Liver (tissue), 8 donors: ENCODE measurements at regions not wholly inside any gene's neighbourhood (a gene's known extent, or its start where the extent isn't known, plus 50 kb on each side); places are given as distances from the start of the nearest gene placed in this dataset.

Source experiments
- DNase-seq: peaks from one replicate; pipeline ENCODE4 v3.0.0-alpha.2; 2017; ENCODE audit warnings: low spot score
- H3K27ac ChIP-seq, 2 donors: one replicate each; pipeline ENCODE4 v1.7.0; 2013; ENCODE audit warnings: inconsistent platforms in 2 of 2, low read length in 2 of 2, control low read depth in 1 of 2, low read depth in 1 of 2, mild to moderate bottlenecking in 1 of 2
- H3K27me3 ChIP-seq, 4 donors: one replicate each; pipeline versions ENCODE4 v1.6.1 to v1.7.0; 2013; ENCODE audit warnings: low read length in 3 of 4, inconsistent platforms in 1 of 4, mild to moderate bottlenecking in 1 of 4, moderate library complexity in 1 of 4; ENCODE audit not compliant: control insufficient read depth in 4 of 4, insufficient read depth in 4 of 4
- H3K36me3 ChIP-seq, 4 donors: one replicate each; pipeline versions ENCODE4 v1.6.1 to v1.7.0; 2013; ENCODE audit warnings: low read length in 3 of 4, mild to moderate bottlenecking in 3 of 4, low read depth in 1 of 4, moderate library complexity in 1 of 4; ENCODE audit not compliant: control insufficient read depth in 4 of 4, insufficient read depth in 3 of 4
- H3K4me1 ChIP-seq, 4 donors: one replicate each; pipeline versions ENCODE4 v1.6.1 to v1.7.0; 2013; ENCODE audit warnings: low read length in 3 of 4, mild to moderate bottlenecking in 3 of 4, moderate library complexity in 1 of 4; ENCODE audit not compliant: control insufficient read depth in 4 of 4, insufficient read depth in 4 of 4
- H3K4me3 ChIP-seq, 3 donors: one replicate each; pipeline versions ENCODE4 v1.6.1 to v1.7.0; 2013; ENCODE audit warnings: low read length in 3 of 3, control low read depth in 1 of 3, low read depth in 1 of 3, mild to moderate bottlenecking in 1 of 3
- H3K9ac ChIP-seq, 2 donors: one replicate each; pipeline ENCODE4 v1.7.0; 2013; ENCODE audit warnings: low read length in 2 of 2, mild to moderate bottlenecking in 2 of 2, moderate library complexity in 2 of 2, control low read depth in 1 of 2, low read depth in 1 of 2
- H3K9me3 ChIP-seq, 4 donors: one replicate each; pipeline versions ENCODE4 v1.6.1 to v1.7.0; 2013; ENCODE audit warnings: low read length in 3 of 4; ENCODE audit not compliant: control insufficient read depth in 4 of 4
- EGR1 ChIP-seq, 2 donors: IDR thresholded peaks; 2 replicates each; pipeline ENCODE4 v1.6.1; 2016 to 2018; ENCODE audit warnings: antibody characterized with exemption in 2 of 2, low read depth in 2 of 2
- FOXA1 ChIP-seq: IDR thresholded peaks from 2 replicates; pipeline ENCODE4 v1.6.1; 2016; ENCODE audit warnings: antibody characterized with exemption
- FOXA2 ChIP-seq: IDR thresholded peaks from 2 replicates; pipeline ENCODE4 v1.6.1; 2016; ENCODE audit warnings: antibody characterized with exemption
- GABPA ChIP-seq, 2 donors: IDR thresholded peaks in 1 of 2; conservative IDR thresholded peaks in 1 of 2; 2 replicates each; pipeline ENCODE4 v1.6.1; 2016; ENCODE audit warnings: antibody characterized with exemption in 2 of 2, mild to moderate bottlenecking in 1 of 2, moderate library complexity in 1 of 2
- HNF4A ChIP-seq, 2 donors: conservative IDR thresholded peaks; 2 replicates each; pipeline ENCODE4 v1.6.1; 2016; ENCODE audit warnings: antibody characterized with exemption in 2 of 2, mild to moderate bottlenecking in 2 of 2
- HNF4G ChIP-seq: IDR thresholded peaks from 2 replicates; pipeline ENCODE4 v1.6.1; 2016; ENCODE audit warnings: antibody characterized with exemption
- JUND ChIP-seq, 2 donors: IDR thresholded peaks; 2 replicates each; pipeline ENCODE4 v1.6.1; 2016; ENCODE audit warnings: antibody characterized with exemption in 2 of 2
- NR2F2 ChIP-seq: IDR thresholded peaks from 2 replicates; pipeline ENCODE4 v1.6.1; 2016; ENCODE audit warnings: antibody characterized with exemption
- RAD21 ChIP-seq, 2 donors: IDR thresholded peaks; 2 replicates each; pipeline ENCODE4 v1.6.1; 2016; ENCODE audit warnings: antibody characterized with exemption in 2 of 2, mild to moderate bottlenecking in 2 of 2
- RXRA ChIP-seq, 2 donors: IDR thresholded peaks; 2 replicates each; pipeline ENCODE4 v1.6.1; 2017 to 2018; ENCODE audit warnings: antibody characterized with exemption in 2 of 2, mild to moderate bottlenecking in 1 of 2
- SP1 ChIP-seq: IDR thresholded peaks from 2 replicates; pipeline ENCODE4 v1.6.1; 2018; ENCODE audit warnings: antibody characterized with exemption, mild to moderate bottlenecking
- TAF1 ChIP-seq: conservative IDR thresholded peaks from 2 replicates; pipeline ENCODE4 v1.6.1; 2016; ENCODE audit warnings: antibody characterized with exemption, mild to moderate bottlenecking
- YY1 ChIP-seq: IDR thresholded peaks from 2 replicates; pipeline ENCODE4 v1.6.1; 2016; ENCODE audit warnings: antibody characterized with exemption, mild to moderate bottlenecking
- WGBS: extraction: QIAGEN DNeasy Blood & Tissue Kit; methylation state at CpG from one replicate; pipeline ENCODE4 v1.1.7; 2013; 5-methylcytosine and 5-hydroxymethylcytosine counted together
- TF ChIP-seq, protein P1 (sequence below): IDR thresholded peaks from 2 replicates; pipeline ENCODE4 v1.6.1; 2016; ENCODE audit warnings: antibody characterized with exemption
- TF ChIP-seq, protein P2 (sequence below): IDR thresholded peaks from 2 replicates; pipeline ENCODE4 v1.6.1; 2016; ENCODE audit warnings: antibody characterized with exemption
- TF ChIP-seq, protein P3 (sequence below): IDR thresholded peaks from 2 replicates; pipeline ENCODE4 v1.6.1; 2016; ENCODE audit warnings: antibody characterized with exemption, mild to moderate bottlenecking
- TF ChIP-seq, protein P4 (sequence below): fragments of 150-350 bp; IDR thresholded peaks from 2 replicates; pipeline ENCODE4 v1.5.1; 2017; ENCODE audit warnings: improper control_type of control experiment, low read depth, low read length; ENCODE audit not compliant: missing input control
- TF ChIP-seq, protein P5 (sequence below): IDR thresholded peaks from 2 replicates; pipeline ENCODE4 v1.6.1; 2016; ENCODE audit warnings: antibody characterized with exemption
- donor health status: healthy.
- donor health status: healthy.
- donor health status: healthy.
- donor health status: healthy.
- donor health status: healthy.

DNA sequence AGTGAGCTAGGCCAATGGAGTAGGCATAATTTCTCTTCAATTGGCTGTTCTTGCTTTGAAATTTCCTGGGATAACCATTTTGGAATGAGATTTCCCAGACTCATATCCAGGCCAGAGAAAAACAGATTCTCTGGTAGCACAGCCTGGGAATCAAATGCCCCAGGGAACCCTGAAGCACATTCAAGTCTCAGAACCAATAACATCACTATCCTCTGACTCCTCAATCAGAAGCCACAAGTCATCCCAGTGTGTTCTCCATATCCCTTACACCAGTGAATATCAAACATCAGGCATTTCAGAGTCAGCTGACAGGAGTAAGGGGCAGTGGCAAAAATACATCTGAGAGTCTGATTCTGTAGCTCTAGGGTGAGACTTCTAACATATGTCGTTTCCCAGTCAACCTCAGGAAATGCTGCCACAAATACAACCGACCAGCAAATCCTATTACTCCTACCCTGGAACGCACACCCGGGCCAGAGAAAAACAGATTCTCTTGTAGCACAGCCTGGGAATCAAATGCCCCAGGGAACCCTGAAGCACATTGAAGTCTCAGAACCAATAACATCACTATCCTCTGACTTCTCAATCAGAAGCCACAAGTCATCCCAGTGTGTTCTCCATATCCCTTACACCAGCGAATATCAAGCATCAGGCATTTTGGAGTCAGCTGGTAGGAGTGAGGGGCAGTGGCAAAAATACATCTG, 537.7 kb upstream of the NMUR2 start:
- WGBS, result 83% methylated on average over 5 of the region's 5 CpGs
- no peaks in the 10 kb centered on the region for H3K9me3 ChIP-seq
- no peak overlapping the region for H3K9ac ChIP-seq
- H3K27ac ChIP-seq, result no peak overlapping the region
- H3K4me3 ChIP-seq, result no peak overlapping the region
- no peak for DNase-seq
- no peaks in the 10 kb centered on the region for H3K27me3 ChIP-seq
- H3K36me3 ChIP-seq, result no peaks in the 10 kb centered on the region
- peaks cover 0 to 9% (median under 1%) of the 10 kb centered on the region in 4 donors for H3K4me1 ChIP-seq
- TF ChIP-seq HNF4A (conservative IDR thresholded peaks at IDR 0.05) (no peak), FOXA2 (no peak), TAF1 (no peak), EGR1 (IDR thresholded peaks at IDR 0.05; ENCODE audit: low read depth in 2 of 2) (no peak), NR2F2 (no peak), RXRA (IDR thresholded peaks at IDR 0.05) (no peak), RAD21 (IDR thresholded peaks at IDR 0.05) (no peak), SP1 (no peak), FOXA1 (no peak), HNF4G (no peak)
- TF ChIP-seq, protein P1, sequence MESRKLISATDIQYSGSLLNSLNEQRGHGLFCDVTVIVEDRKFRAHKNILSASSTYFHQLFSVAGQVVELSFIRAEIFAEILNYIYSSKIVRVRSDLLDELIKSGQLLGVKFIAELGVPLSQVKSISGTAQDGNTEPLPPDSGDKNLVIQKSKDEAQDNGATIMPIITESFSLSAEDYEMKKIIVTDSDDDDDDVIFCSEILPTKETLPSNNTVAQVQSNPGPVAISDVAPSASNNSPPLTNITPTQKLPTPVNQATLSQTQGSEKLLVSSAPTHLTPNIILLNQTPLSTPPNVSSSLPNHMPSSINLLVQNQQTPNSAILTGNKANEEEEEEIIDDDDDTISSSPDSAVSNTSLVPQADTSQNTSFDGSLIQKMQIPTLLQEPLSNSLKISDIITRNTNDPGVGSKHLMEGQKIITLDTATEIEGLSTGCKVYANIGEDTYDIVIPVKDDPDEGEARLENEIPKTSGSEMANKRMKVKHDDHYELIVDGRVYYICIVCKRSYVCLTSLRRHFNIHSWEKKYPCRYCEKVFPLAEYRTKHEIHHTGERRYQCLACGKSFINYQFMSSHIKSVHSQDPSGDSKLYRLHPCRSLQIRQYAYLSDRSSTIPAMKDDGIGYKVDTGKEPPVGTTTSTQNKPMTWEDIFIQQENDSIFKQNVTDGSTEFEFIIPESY, result no peak
- TF ChIP-seq, protein P2, sequence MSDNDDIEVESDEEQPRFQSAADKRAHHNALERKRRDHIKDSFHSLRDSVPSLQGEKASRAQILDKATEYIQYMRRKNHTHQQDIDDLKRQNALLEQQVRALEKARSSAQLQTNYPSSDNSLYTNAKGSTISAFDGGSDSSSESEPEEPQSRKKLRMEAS, result no peak

DNA sequence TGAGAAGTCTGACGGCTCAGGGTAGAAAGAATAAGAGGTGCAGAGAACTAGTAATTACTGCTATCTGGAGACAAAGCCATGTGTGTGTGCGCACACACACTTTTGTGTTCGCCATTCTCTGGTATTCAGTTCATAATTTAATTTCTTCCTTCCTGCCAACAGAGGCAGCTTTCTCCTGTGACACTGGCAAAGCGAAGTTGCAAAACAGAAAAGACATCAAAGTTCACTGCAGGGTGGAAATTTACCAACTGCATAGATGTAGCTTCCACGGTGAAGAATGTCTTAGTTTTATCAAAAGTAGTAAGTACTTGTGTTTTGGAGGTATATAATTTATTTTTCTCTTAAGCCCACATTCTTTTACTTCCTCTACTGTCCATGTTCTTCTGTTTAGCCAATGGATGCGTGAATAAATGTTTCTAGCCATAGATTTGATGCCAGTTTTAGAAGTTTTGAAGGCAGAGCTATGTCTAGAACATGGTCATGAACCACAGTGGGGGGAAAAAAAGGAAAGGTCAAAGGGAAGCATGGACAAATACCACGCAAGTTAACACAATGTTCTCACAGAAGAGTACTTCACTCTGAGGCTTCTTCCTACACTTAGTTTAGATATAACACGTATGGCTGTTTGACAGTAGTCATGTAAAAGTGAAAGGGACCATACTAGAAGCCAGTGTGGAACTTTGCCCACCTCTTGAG, 536.5 kb upstream of the GRIA1 start:
- Histone ChIP-seq H3K4me1 (peaks cover 0 to 12% (median 3%) of the 10 kb centered on the region in 4 donors), H3K9me3 (no peaks in the 10 kb centered on the region), H3K9ac (no peak overlapping the region), H3K27me3 (no peaks in the 10 kb centered on the region), H3K4me3 (no peak overlapping the region), H3K27ac (peak overlapping the region; percentile 23), H3K36me3 (no peaks in the 10 kb centered on the region)
- DNase-seq, result no peak
- WGBS, result 45% methylated on average over 8 of the region's 8 CpGs
- TF ChIP-seq, protein P3, sequence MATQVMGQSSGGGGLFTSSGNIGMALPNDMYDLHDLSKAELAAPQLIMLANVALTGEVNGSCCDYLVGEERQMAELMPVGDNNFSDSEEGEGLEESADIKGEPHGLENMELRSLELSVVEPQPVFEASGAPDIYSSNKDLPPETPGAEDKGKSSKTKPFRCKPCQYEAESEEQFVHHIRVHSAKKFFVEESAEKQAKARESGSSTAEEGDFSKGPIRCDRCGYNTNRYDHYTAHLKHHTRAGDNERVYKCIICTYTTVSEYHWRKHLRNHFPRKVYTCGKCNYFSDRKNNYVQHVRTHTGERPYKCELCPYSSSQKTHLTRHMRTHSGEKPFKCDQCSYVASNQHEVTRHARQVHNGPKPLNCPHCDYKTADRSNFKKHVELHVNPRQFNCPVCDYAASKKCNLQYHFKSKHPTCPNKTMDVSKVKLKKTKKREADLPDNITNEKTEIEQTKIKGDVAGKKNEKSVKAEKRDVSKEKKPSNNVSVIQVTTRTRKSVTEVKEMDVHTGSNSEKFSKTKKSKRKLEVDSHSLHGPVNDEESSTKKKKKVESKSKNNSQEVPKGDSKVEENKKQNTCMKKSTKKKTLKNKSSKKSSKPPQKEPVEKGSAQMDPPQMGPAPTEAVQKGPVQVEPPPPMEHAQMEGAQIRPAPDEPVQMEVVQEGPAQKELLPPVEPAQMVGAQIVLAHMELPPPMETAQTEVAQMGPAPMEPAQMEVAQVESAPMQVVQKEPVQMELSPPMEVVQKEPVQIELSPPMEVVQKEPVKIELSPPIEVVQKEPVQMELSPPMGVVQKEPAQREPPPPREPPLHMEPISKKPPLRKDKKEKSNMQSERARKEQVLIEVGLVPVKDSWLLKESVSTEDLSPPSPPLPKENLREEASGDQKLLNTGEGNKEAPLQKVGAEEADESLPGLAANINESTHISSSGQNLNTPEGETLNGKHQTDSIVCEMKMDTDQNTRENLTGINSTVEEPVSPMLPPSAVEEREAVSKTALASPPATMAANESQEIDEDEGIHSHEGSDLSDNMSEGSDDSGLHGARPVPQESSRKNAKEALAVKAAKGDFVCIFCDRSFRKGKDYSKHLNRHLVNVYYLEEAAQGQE, result peak; percentile 63
- TF ChIP-seq YY1 (peak; percentile 73), FOXA1 (no peak), SP1 (no peak), TAF1 (no peak), NR2F2 (no peak), EGR1 (IDR thresholded peaks at IDR 0.05; ENCODE audit: low read depth in 2 of 2) (no peak), RAD21 (IDR thresholded peaks at IDR 0.05) (peak in 1 of 2 donors; percentile 56), JUND (IDR thresholded peaks at IDR 0.05) (peak in 1 of 2 donors; percentile 54), HNF4A (conservative IDR thresholded peaks at IDR 0.05) (peak; percentile 32 to 81), RXRA (IDR thresholded peaks at IDR 0.05) (peak in 1 of 2 donors; percentile 61), GABPA (IDR thresholded peaks at IDR 0.05 in 1 of 2, conservative IDR thresholded peaks at IDR 0.05 in 1 of 2) (no peak), HNF4G (no peak), FOXA2 (no peak)
- TF ChIP-seq, protein P4, sequence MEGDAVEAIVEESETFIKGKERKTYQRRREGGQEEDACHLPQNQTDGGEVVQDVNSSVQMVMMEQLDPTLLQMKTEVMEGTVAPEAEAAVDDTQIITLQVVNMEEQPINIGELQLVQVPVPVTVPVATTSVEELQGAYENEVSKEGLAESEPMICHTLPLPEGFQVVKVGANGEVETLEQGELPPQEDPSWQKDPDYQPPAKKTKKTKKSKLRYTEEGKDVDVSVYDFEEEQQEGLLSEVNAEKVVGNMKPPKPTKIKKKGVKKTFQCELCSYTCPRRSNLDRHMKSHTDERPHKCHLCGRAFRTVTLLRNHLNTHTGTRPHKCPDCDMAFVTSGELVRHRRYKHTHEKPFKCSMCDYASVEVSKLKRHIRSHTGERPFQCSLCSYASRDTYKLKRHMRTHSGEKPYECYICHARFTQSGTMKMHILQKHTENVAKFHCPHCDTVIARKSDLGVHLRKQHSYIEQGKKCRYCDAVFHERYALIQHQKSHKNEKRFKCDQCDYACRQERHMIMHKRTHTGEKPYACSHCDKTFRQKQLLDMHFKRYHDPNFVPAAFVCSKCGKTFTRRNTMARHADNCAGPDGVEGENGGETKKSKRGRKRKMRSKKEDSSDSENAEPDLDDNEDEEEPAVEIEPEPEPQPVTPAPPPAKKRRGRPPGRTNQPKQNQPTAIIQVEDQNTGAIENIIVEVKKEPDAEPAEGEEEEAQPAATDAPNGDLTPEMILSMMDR, result no peak
- TF ChIP-seq, protein P2, result peak; percentile 37
- TF ChIP-seq, protein P1, result peak; percentile 36
- TF ChIP-seq, protein P5, sequence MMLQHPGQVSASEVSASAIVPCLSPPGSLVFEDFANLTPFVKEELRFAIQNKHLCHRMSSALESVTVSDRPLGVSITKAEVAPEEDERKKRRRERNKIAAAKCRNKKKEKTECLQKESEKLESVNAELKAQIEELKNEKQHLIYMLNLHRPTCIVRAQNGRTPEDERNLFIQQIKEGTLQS, result no peak
